HEK293 (cell line): ENCODE measurements at regions not wholly inside any gene's neighbourhood (a gene's known extent, or its start where the extent isn't known, plus 50 kb on each side); places are given as distances from the start of the nearest gene placed in this dataset.

Experiments used
- CTCF ChIA-PET: fragments of 350-600 bp; formaldehyde crosslinking; extraction: SDS; loops from one replicate; lab custom pipeline; 2021; ENCODE audit warnings: antibody characterized with exemption; lab: Yijun Ruan, JAX
- POLR2A ChIA-PET: fragments of 300-600 bp; formaldehyde crosslinking; extraction: SDS; loops from one replicate; lab custom pipeline; 2020; ENCODE audit warnings: antibody characterized with exemption, inconsistent platforms; lab: Yijun Ruan, JAX
- H3K27ac ChIP-seq: fragments of 200-500 bp; sonication (Bioruptor generic); 2 replicates; pipeline ENCODE4 v1.5.1; 2014; ENCODE audit warnings: low read depth, low read length, control low read depth, inconsistent platforms; ENCODE audit errors: extremely low read depth
- H3K36me3 ChIP-seq, 2 experiments: fragments of 200-500 bp in 1 of 2; sonication (Bioruptor generic) in 1 of 2; 1 replicate in 1 of 2; 2 replicates in 1 of 2; pipeline ENCODE4 v1.5.1; 2014 to 2017; ENCODE audit warnings: inconsistent platforms in 2 of 2, low read length in 2 of 2; ENCODE audit not compliant: control insufficient read depth in 2 of 2, insufficient read depth in 1 of 2
- H3K4me1 ChIP-seq: fragments of 200-500 bp; sonication (Bioruptor generic); 2 replicates; pipeline ENCODE4 v1.5.1; 2014; ENCODE audit warnings: mild to moderate bottlenecking, low read length, inconsistent platforms; ENCODE audit not compliant: control insufficient read depth, insufficient read depth
- H3K4me3 ChIP-seq: 2 replicates; pipeline ENCODE4 v1.5.1; 2011; ENCODE audit warnings: low read depth, mild to moderate bottlenecking, control low read depth, low read length, moderate library complexity
- H3K9me3 ChIP-seq: fragments of 200-500 bp; sonication (Bioruptor generic); 2 replicates; pipeline ENCODE4 v1.5.1; 2014; ENCODE audit warnings: low read depth, low read length, inconsistent platforms; ENCODE audit not compliant: control insufficient read depth, insufficient read depth
- BCL11A ChIP-seq: fragments of 450-650 bp; formaldehyde crosslinking; IDR thresholded peaks from 2 replicates; pipeline ENCODE4 v1.5.1; 2016; ENCODE audit warnings: low read depth, missing biosample characterization, missing genetic modification characterization
- BCL6B ChIP-seq: fragments of 450-650 bp; formaldehyde crosslinking; IDR thresholded peaks from 2 replicates; pipeline ENCODE4 v1.5.1; 2017; ENCODE audit warnings: missing biosample characterization, missing genetic modification characterization
- ELK4 ChIP-seq: IDR thresholded peaks from 2 replicates; pipeline ENCODE4 v1.6.1; 2011; ENCODE audit warnings: mild to moderate bottlenecking, low read depth, low read length, borderline replicate concordance
- SP2 ChIP-seq: fragments of 450-650 bp; formaldehyde crosslinking; IDR thresholded peaks from 2 replicates; pipeline ENCODE4 v1.5.1; 2016; ENCODE audit warnings: missing biosample characterization, missing genetic modification characterization
- ZBTB11 ChIP-seq: fragments of 450-650 bp; formaldehyde crosslinking; conservative IDR thresholded peaks from 2 replicates; pipeline ENCODE4 v1.5.1; 2016; ENCODE audit warnings: low read depth, missing biosample characterization, missing genetic modification characterization
- ZNF114 ChIP-seq: fragments of 450-650 bp; formaldehyde crosslinking; IDR thresholded peaks from 2 replicates; pipeline ENCODE4 v1.5.0; 2017; ENCODE audit warnings: missing biosample characterization, missing genetic modification characterization
- ZNF18 ChIP-seq: fragments of 450-650 bp; formaldehyde crosslinking; IDR thresholded peaks from 2 replicates; pipeline ENCODE4 v1.5.1; 2016; ENCODE audit warnings: missing biosample characterization, missing genetic modification characterization
- ZNF302 ChIP-seq: fragments of 450-650 bp; formaldehyde crosslinking; IDR thresholded peaks from 2 replicates; pipeline ENCODE4 v1.5.1; 2016; ENCODE audit warnings: missing biosample characterization, missing genetic modification characterization, low read depth
- ZNF560 ChIP-seq: fragments of 450-650 bp; formaldehyde crosslinking; IDR thresholded peaks from 2 replicates; pipeline ENCODE4 v1.5.1; 2017; ENCODE audit warnings: missing biosample characterization, missing genetic modification characterization, borderline replicate concordance
- ZNF626 ChIP-seq: fragments of 450-650 bp; sonication (Bioruptor Pico); formaldehyde crosslinking; IDR thresholded peaks from 2 replicates; pipeline ENCODE4 v1.5.1; 2018; ENCODE audit warnings: missing biosample characterization, missing genetic modification characterization, inconsistent platforms
- ZNF704 ChIP-seq: fragments of 450-650 bp; formaldehyde crosslinking; IDR thresholded peaks from 2 replicates; pipeline ENCODE4 v1.5.1; 2016; ENCODE audit warnings: missing biosample characterization, missing genetic modification characterization
- ZNF776 ChIP-seq: fragments of 450-650 bp; formaldehyde crosslinking; IDR thresholded peaks from 2 replicates; pipeline ENCODE4 v1.5.0; 2017; ENCODE audit warnings: missing biosample characterization, missing genetic modification characterization, borderline replicate concordance
- ZSCAN23 ChIP-seq: fragments of 450-650 bp; formaldehyde crosslinking; IDR thresholded peaks from 2 replicates; pipeline ENCODE4 v1.5.1; 2016; ENCODE audit warnings: missing biosample characterization, missing genetic modification characterization
- TF ChIP-seq, protein P1 (sequence below): fragments of 450-650 bp; formaldehyde crosslinking; IDR thresholded peaks from 2 replicates; pipeline ENCODE4 v1.5.1; 2017; ENCODE audit warnings: missing biosample characterization, missing genetic modification characterization
- TF ChIP-seq, protein P2 (sequence below): fragments of 450-650 bp; formaldehyde crosslinking; IDR thresholded peaks from 2 replicates; pipeline ENCODE4 v1.5.1; 2017; ENCODE audit warnings: missing biosample characterization, missing genetic modification characterization
- TF ChIP-seq, protein P3 (sequence below): fragments of 450-650 bp; formaldehyde crosslinking; IDR thresholded peaks from 2 replicates; pipeline ENCODE4 v1.5.0; 2017; ENCODE audit warnings: missing biosample characterization, missing genetic modification characterization, borderline replicate concordance

DNA sequence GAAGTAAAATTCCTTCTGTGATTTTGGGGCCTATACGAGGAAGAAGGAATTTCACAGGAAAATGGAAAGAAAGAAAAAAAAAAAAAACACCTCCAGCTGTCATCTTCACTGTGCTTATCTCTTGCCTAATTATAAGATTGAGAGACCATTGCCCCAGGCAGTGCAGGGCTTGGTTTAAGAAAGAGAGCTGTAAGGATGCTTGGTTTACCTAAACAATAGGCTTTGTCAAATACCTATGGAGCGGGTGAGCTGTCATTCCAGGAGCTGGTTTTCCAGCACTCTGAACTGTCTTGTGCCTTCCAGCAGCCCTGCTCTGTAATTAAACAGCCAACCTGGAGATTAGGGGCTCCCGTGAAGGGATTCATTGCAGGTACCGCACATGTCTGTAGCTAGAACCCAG, 137.8 kb downstream of the EDN3 start (continued):
- TF ChIP-seq, protein P1, sequence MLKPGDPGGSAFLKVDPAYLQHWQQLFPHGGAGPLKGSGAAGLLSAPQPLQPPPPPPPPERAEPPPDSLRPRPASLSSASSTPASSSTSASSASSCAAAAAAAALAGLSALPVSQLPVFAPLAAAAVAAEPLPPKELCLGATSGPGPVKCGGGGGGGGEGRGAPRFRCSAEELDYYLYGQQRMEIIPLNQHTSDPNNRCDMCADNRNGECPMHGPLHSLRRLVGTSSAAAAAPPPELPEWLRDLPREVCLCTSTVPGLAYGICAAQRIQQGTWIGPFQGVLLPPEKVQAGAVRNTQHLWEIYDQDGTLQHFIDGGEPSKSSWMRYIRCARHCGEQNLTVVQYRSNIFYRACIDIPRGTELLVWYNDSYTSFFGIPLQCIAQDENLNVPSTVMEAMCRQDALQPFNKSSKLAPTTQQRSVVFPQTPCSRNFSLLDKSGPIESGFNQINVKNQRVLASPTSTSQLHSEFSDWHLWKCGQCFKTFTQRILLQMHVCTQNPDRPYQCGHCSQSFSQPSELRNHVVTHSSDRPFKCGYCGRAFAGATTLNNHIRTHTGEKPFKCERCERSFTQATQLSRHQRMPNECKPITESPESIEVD (tag by site-specific recombination) = no peak
- no peak for TF ChIP-seq BCL11A (tag by site-specific recombination)
- TF ChIP-seq, protein P2, sequence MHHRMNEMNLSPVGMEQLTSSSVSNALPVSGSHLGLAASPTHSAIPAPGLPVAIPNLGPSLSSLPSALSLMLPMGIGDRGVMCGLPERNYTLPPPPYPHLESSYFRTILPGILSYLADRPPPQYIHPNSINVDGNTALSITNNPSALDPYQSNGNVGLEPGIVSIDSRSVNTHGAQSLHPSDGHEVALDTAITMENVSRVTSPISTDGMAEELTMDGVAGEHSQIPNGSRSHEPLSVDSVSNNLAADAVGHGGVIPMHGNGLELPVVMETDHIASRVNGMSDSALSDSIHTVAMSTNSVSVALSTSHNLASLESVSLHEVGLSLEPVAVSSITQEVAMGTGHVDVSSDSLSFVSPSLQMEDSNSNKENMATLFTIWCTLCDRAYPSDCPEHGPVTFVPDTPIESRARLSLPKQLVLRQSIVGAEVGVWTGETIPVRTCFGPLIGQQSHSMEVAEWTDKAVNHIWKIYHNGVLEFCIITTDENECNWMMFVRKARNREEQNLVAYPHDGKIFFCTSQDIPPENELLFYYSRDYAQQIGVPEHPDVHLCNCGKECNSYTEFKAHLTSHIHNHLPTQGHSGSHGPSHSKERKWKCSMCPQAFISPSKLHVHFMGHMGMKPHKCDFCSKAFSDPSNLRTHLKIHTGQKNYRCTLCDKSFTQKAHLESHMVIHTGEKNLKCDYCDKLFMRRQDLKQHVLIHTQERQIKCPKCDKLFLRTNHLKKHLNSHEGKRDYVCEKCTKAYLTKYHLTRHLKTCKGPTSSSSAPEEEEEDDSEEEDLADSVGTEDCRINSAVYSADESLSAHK = no peak
- no peak for TF ChIP-seq ZNF776

DNA sequence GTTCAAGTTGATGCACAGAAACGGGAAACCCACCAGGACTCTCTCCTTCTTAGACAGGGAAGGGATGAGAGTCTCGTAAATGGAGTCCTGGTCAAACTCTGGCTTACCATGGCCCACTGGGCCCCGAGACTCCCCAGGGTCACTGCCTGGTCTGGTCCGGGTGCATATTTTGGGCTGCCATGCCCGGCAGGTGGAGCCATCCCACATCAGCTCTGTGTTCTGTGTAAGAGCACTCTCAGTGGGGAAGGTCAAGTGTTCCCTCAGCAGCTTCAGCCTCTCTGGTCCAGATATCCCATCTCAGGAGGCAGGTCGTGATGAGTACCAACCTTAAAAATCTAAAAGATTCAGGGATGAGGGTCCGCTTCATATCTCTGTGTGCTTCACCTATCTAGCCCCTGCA, 138.8 kb downstream of the EDN3 start:
- ChIA-PET POLR2A (interaction anchor here (0.5 kb wide), 1 partner anchor 9 kb away, joined by 4 read pairs; no protein-coding TSS in a partner anchor), CTCF (interaction anchor here (0.7 to 1.2 kb wide), 2 partner anchors 240 to 958 kb away, joined by 3 read pairs; no protein-coding TSS in a partner anchor)

More for the DNA sequence above, 138.8 kb downstream of the EDN3 start:
- H3K4me3 ChIP-seq = no peak overlapping the region
- no peaks in the 10 kb centered on the region for H3K9me3 ChIP-seq
- H3K27ac ChIP-seq = no peak overlapping the region
- no peaks in the 10 kb centered on the region for H3K4me1 ChIP-seq
- no peaks in the 10 kb centered on the region for H3K36me3 ChIP-seq
- TF ChIP-seq, protein P3, sequence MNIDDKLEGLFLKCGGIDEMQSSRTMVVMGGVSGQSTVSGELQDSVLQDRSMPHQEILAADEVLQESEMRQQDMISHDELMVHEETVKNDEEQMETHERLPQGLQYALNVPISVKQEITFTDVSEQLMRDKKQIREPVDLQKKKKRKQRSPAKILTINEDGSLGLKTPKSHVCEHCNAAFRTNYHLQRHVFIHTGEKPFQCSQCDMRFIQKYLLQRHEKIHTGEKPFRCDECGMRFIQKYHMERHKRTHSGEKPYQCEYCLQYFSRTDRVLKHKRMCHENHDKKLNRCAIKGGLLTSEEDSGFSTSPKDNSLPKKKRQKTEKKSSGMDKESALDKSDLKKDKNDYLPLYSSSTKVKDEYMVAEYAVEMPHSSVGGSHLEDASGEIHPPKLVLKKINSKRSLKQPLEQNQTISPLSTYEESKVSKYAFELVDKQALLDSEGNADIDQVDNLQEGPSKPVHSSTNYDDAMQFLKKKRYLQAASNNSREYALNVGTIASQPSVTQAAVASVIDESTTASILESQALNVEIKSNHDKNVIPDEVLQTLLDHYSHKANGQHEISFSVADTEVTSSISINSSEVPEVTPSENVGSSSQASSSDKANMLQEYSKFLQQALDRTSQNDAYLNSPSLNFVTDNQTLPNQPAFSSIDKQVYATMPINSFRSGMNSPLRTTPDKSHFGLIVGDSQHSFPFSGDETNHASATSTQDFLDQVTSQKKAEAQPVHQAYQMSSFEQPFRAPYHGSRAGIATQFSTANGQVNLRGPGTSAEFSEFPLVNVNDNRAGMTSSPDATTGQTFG (tag by site-specific recombination) = no peak
- no peak for TF ChIP-seq ZBTB11 (tag by site-specific recombination)
- no peak for TF ChIP-seq ZNF560 (tag by site-specific recombination)
- TF ChIP-seq ZNF114 (tag by site-specific recombination) = no peak
- no peak for TF ChIP-seq ZSCAN23
- no peak for TF ChIP-seq ELK4
- no peak for TF ChIP-seq BCL6B (tag by site-specific recombination)
- no peak for TF ChIP-seq ZNF302
- TF ChIP-seq ZNF18 (tag by site-specific recombination) = no peak
- no peak for TF ChIP-seq SP2 (tag by site-specific recombination)
- TF ChIP-seq ZNF704 (tag by site-specific recombination) = no peak
- no peak for TF ChIP-seq ZNF626 (tag by site-specific recombination)
